H9 (cell line): ENCODE measurements at regions not wholly inside any gene's neighbourhood (a gene's known extent, or its start where the extent isn't known, plus 50 kb on each side); places are given as distances from the start of the nearest gene placed in this dataset.

Experiments used
- DNase-seq: peaks from one replicate; pipeline ENCODE4 v3.0.0-alpha.2; 2017
- H2AFZ ChIP-seq: one replicate; pipeline ENCODE4 v1.6.1; 2013; ENCODE audit warnings: mild to moderate bottlenecking, low read length, control low read depth, moderate library complexity
- H2AK5ac ChIP-seq: 2 replicates; pipeline ENCODE4 v1.6.1; 2013; ENCODE audit warnings: low read length, control low read depth, mixed read lengths; ENCODE audit not compliant: insufficient read length
- H2BK120ac ChIP-seq: one replicate; pipeline ENCODE4 v1.6.1; 2013; ENCODE audit warnings: low read depth, mild to moderate bottlenecking, low read length, control low read depth, inconsistent platforms; ENCODE audit not compliant: poor library complexity, severe bottlenecking
- H2BK12ac ChIP-seq: 2 replicates; pipeline ENCODE4 v1.6.1; 2013; ENCODE audit warnings: low read length, control low read depth, mixed read lengths, low read depth; ENCODE audit not compliant: insufficient read length
- H2BK15ac ChIP-seq: 2 replicates; pipeline ENCODE4 v1.6.1; 2013; ENCODE audit warnings: low read depth, low read length, control low read depth
- H2BK20ac ChIP-seq: one replicate; pipeline ENCODE4 v1.6.1; 2013; ENCODE audit warnings: low read depth, mild to moderate bottlenecking, low read length, control low read depth, inconsistent platforms; ENCODE audit not compliant: poor library complexity, severe bottlenecking
- H2BK5ac ChIP-seq: 2 replicates; pipeline ENCODE4 v1.6.1; 2013; ENCODE audit warnings: low read length, control low read depth, mixed read lengths; ENCODE audit not compliant: insufficient read length
- H3K14ac ChIP-seq: 2 replicates; pipeline ENCODE4 v1.6.1; 2013; ENCODE audit warnings: low read length, control low read depth; ENCODE audit not compliant: insufficient read depth
- H3K18ac ChIP-seq: 2 replicates; pipeline ENCODE4 v1.6.1; 2013; ENCODE audit warnings: low read depth, mild to moderate bottlenecking, mixed read lengths, low read length, control low read depth; ENCODE audit not compliant: insufficient read length
- H3K23ac ChIP-seq: 2 replicates; pipeline ENCODE4 v1.6.1; 2013; ENCODE audit warnings: low read length, control low read depth, mixed read lengths, low read depth; ENCODE audit not compliant: insufficient read length
- H3K23me2 ChIP-seq: 2 replicates; pipeline ENCODE4 v1.6.1; 2013; ENCODE audit warnings: low read depth, mild to moderate bottlenecking, mixed read lengths, low read length, control low read depth; ENCODE audit not compliant: insufficient read length, poor library complexity, severe bottlenecking
- H3K27ac ChIP-seq: 2 replicates; pipeline ENCODE4 v1.5.1; 2013; ENCODE audit warnings: low read length, control low read depth, mixed read lengths, low read depth; ENCODE audit not compliant: insufficient read length
- H3K27me3 ChIP-seq: 2 replicates; pipeline ENCODE4 v1.6.1; 2013; ENCODE audit warnings: low read length, control low read depth, inconsistent platforms; ENCODE audit not compliant: insufficient read depth
- H3K4ac ChIP-seq: 2 replicates; pipeline ENCODE4 v1.6.1; 2013; ENCODE audit warnings: low read depth, mild to moderate bottlenecking, control low read depth, inconsistent platforms, low read length, moderate library complexity
- H3K4me1 ChIP-seq: 2 replicates; pipeline ENCODE4 v1.6.1; 2013; ENCODE audit warnings: low read length, control low read depth, inconsistent platforms; ENCODE audit not compliant: insufficient read depth
- H3K4me2 ChIP-seq: 2 replicates; pipeline ENCODE4 v1.6.1; 2013; ENCODE audit warnings: low read length, control low read depth, mixed read lengths; ENCODE audit not compliant: insufficient read length, insufficient read depth
- H3K56ac ChIP-seq: 2 replicates; pipeline ENCODE4 v1.6.1; 2013; ENCODE audit warnings: low read depth, mild to moderate bottlenecking, mixed read lengths, low read length, control low read depth; ENCODE audit not compliant: insufficient read length
- H3K79me1 ChIP-seq: 2 replicates; pipeline ENCODE4 v1.6.1; 2013; ENCODE audit warnings: low read depth, mild to moderate bottlenecking, moderate library complexity, low read length, control low read depth, inconsistent platforms; ENCODE audit not compliant: insufficient read depth, poor library complexity, severe bottlenecking
- H3K79me2 ChIP-seq: 2 replicates; pipeline ENCODE4 v1.6.1; 2013; ENCODE audit warnings: low read length, control low read depth, inconsistent platforms; ENCODE audit not compliant: insufficient read depth
- H3K9ac ChIP-seq: 2 replicates; pipeline ENCODE4 v1.6.1; 2013; ENCODE audit warnings: low read length, control low read depth, mixed read lengths; ENCODE audit not compliant: insufficient read length; ENCODE audit errors: extremely low read depth
- H3K9me3 ChIP-seq: one replicate; pipeline ENCODE4 v1.6.1; 2013; ENCODE audit warnings: low read depth, low read length, inconsistent platforms; ENCODE audit not compliant: control insufficient read depth
- H3T11ph ChIP-seq: one replicate; pipeline ENCODE4 v1.6.1; 2013; ENCODE audit warnings: mild to moderate bottlenecking, low read length, control low read depth, inconsistent platforms
- H4K20me1 ChIP-seq: one replicate; pipeline ENCODE4 v1.6.1; 2013; ENCODE audit not compliant: control insufficient read depth, insufficient read length, insufficient read depth
- H4K5ac ChIP-seq: 2 replicates; pipeline ENCODE4 v1.6.1; 2013; ENCODE audit warnings: low read depth, mild to moderate bottlenecking, mixed read lengths, low read length, control low read depth; ENCODE audit not compliant: insufficient read length
- H4K8ac ChIP-seq: replicated peaks from 2 replicates; pipeline ENCODE4 v1.6.1; 2013; ENCODE audit warnings: low read length, control low read depth, mixed read lengths, low read depth; ENCODE audit not compliant: insufficient read length
- H4K91ac ChIP-seq: 2 replicates; pipeline ENCODE4 v1.6.1; 2013; ENCODE audit warnings: low read depth, mild to moderate bottlenecking, moderate library complexity, mixed read lengths, low read length, control low read depth; ENCODE audit not compliant: insufficient read length
- H3K27ac Mint-ChIP-seq, 3 experiments: 2 replicates in 2 of 3; 3 replicates in 1 of 3; pipeline ENCODE4 v1.8.0; 2020 to 2021; ENCODE audit warnings: mixed read lengths in 3 of 3, mild to moderate bottlenecking in 1 of 3, moderate library complexity in 1 of 3
- H3K27me3 Mint-ChIP-seq: 2 replicates; pipeline ENCODE4 v1.8.0; 2021; ENCODE audit warnings: low read depth, mild to moderate bottlenecking, moderate library complexity, mixed read lengths
- H3K36me3 Mint-ChIP-seq, 3 experiments: 2 replicates in 2 of 3; 3 replicates in 1 of 3; pipeline ENCODE4 v1.8.0; 2020 to 2021; ENCODE audit warnings: low read depth in 3 of 3, mixed read lengths in 3 of 3; ENCODE audit not compliant: insufficient read depth in 1 of 3
- H3K4me1 Mint-ChIP-seq, 2 experiments: 2 replicates each; pipeline ENCODE4 v1.8.0; 2020; ENCODE audit warnings: mixed read lengths in 2 of 2
- H3K4me3 Mint-ChIP-seq, 2 experiments: 2 replicates in 1 of 2; 3 replicates in 1 of 2; pipeline ENCODE4 v1.8.0; 2020 to 2021; ENCODE audit warnings: mild to moderate bottlenecking in 2 of 2, mixed read lengths in 2 of 2, moderate library complexity in 1 of 2
- H3K9me3 Mint-ChIP-seq, 2 experiments: 2 replicates in 1 of 2; 3 replicates in 1 of 2; pipeline ENCODE4 v1.8.0; 2020; ENCODE audit warnings: mild to moderate bottlenecking in 2 of 2, mixed read lengths in 2 of 2, moderate library complexity in 1 of 2
- CTCF ChIP-seq: fragments of 200-600 bp; sonication (generic); conservative IDR thresholded peaks from 3 replicates; pipeline ENCODE4 v1.8.0; 2021; ENCODE audit warnings: antibody characterized with exemption, mild to moderate bottlenecking
- WGBS: extraction: QIAGEN DNeasy Blood & Tissue Kit; methylation state at CpG from one replicate; pipeline ENCODE4 v1.1.7; 2013; ENCODE audit warnings: missing lambda C conversion rate, low lambda C conversion rate, mixed read lengths; ENCODE audit not compliant: insufficient read length; ENCODE audit errors: extremely low coverage; 5-methylcytosine and 5-hydroxymethylcytosine counted together

- Histone ChIP-seq H2BK12ac (no peak overlapping the region), H2AFZ (no peak overlapping the region), H3K23me2 (no peaks in the 10 kb centered on the region), H2AK5ac (no peak overlapping the region), H2BK5ac (no peak overlapping the region), H2BK120ac (no peak overlapping the region), H3K27ac (no peak overlapping the region), H3K9ac (no peak overlapping the region), H4K91ac (no peak overlapping the region), H3K14ac (no peak overlapping the region), H3K9me3 (no peaks in the 10 kb centered on the region), H4K20me1 (no peaks in the 10 kb centered on the region), H2BK15ac (no peak overlapping the region), H3K4ac (no peak overlapping the region), H4K8ac (no peak overlapping the region), H4K5ac (no peak overlapping the region), H3K27me3 (no peaks in the 10 kb centered on the region), H3K4me1 (no peaks in the 10 kb centered on the region), H3K79me2 (no peaks in the 10 kb centered on the region), H3T11ph (no peak overlapping the region), H2BK20ac (no peak overlapping the region), H3K56ac (no peak overlapping the region), H3K4me2 (no peak overlapping the region), H3K79me1 (no peaks in the 10 kb centered on the region), H3K18ac (no peak overlapping the region), H3K23ac (no peak overlapping the region)
- Mint-ChIP-seq H3K27ac (peak overlapping the region in 1 of 3 experiments; percentile 29; a peak in 1 of 7 replicates), H3K4me3 (no peak overlapping the region), H3K27me3 (no peaks in the 10 kb centered on the region), H3K9me3 (peaks cover 8 to 12% of the 10 kb centered on the region in 2 experiments), H3K36me3 (peaks cover 0 to 10% (median 2%) of the 10 kb centered on the region in 3 experiments; a peak in 2 of 7 replicates), H3K4me1 (peaks cover 5 to 6% of the 10 kb centered on the region in 2 experiments; a peak in 3 of 4 replicates)
- DNase-seq = no peak
- no CpG with 5 or more reads among the region's 5 CpGs for WGBS
- no peak for TF ChIP-seq CTCF
Measured at GRCh38 chr2:21617885-21618434, 494.2 kb downstream of the TDRD15 start.
